CD4-positive, alpha-beta memory T cell (primary cell): ENCODE measurements at regions not wholly inside any gene's neighbourhood (a gene's known extent, or its start where the extent isn't known, plus 50 kb on each side); places are given as distances from the start of the nearest gene placed in this dataset.

Experiments
- CTCF ChIA-PET: fragments of 350-600 bp; sonication (Branson Sonifier 250); formaldehyde crosslinking; loops from one replicate; lab custom pipeline; 2021; ENCODE audit warnings: inconsistent platforms; ENCODE audit not compliant: partially characterized antibody; lab: Charles Lee
- POLR2A ChIA-PET: fragments of 350-600 bp; sonication (Branson Sonifier 250); formaldehyde crosslinking; loops from one replicate; lab custom pipeline; 2021; ENCODE audit not compliant: partially characterized antibody; lab: Charles Lee
- DNase-seq, 5 donors: peaks; one replicate each; pipeline versions ENCODE4 v3.0.0 to v3.0.0-alpha.2; 2020 to 2022; ENCODE audit warnings: mixed read lengths in 1 of 5
- H3K27ac ChIP-seq: one replicate; pipeline ENCODE4 v1.7.0; 2013; ENCODE audit warnings: low read depth, low read length
- H3K27me3 ChIP-seq: 2 replicates; pipeline ENCODE4 v1.7.0; 2013; ENCODE audit warnings: mild to moderate bottlenecking, low read length, moderate library complexity; ENCODE audit not compliant: insufficient read depth
- H3K36me3 ChIP-seq: 2 replicates; pipeline ENCODE4 v1.7.0; 2013; ENCODE audit warnings: mild to moderate bottlenecking, low read length, moderate library complexity; ENCODE audit not compliant: insufficient read depth
- H3K4me1 ChIP-seq: 2 replicates; pipeline ENCODE4 v1.7.0; 2013; ENCODE audit warnings: mild to moderate bottlenecking, low read length, moderate library complexity; ENCODE audit not compliant: insufficient read depth
- H3K4me3 ChIP-seq, 2 donors: one replicate each; pipeline ENCODE4 v1.7.0; 2013; ENCODE audit warnings: low read length in 2 of 2, mild to moderate bottlenecking in 1 of 2
- H3K9me3 ChIP-seq, 2 donors: one replicate each; pipeline ENCODE4 v1.7.0; 2013; ENCODE audit warnings: low read length in 2 of 2, control low read depth in 1 of 2; ENCODE audit not compliant: control insufficient read depth in 1 of 2
- H3K27ac Mint-ChIP-seq, 7 donors: one replicate each; pipeline ENCODE4 v1.8.0; 2020 to 2021; ENCODE audit warnings: mixed read lengths in 7 of 7, mild to moderate bottlenecking in 6 of 7, inconsistent platforms in 3 of 7, moderate library complexity in 3 of 7
- H3K27me3 Mint-ChIP-seq, 2 donors: one replicate each; pipeline ENCODE4 v1.8.0; 2020 to 2021; ENCODE audit warnings: mixed read lengths in 2 of 2
- H3K36me3 Mint-ChIP-seq, 2 donors: one replicate each; pipeline ENCODE4 v1.8.0; 2020 to 2021; ENCODE audit warnings: mixed read lengths in 2 of 2, inconsistent platforms in 1 of 2, mild to moderate bottlenecking in 1 of 2
- H3K4me1 Mint-ChIP-seq, 4 donors: one replicate each; pipeline ENCODE4 v1.8.0; 2020 to 2021; ENCODE audit warnings: mixed read lengths in 4 of 4, mild to moderate bottlenecking in 1 of 4
- H3K4me3 Mint-ChIP-seq, 8 donors: one replicate each; pipeline ENCODE4 v1.8.0; 2020 to 2021; ENCODE audit warnings: mixed read lengths in 8 of 8, mild to moderate bottlenecking in 7 of 8, moderate library complexity in 6 of 8, inconsistent platforms in 3 of 8
- H3K9me3 Mint-ChIP-seq, 8 donors: one replicate each; pipeline ENCODE4 v1.8.0; 2020 to 2021; ENCODE audit warnings: mixed read lengths in 8 of 8, mild to moderate bottlenecking in 5 of 8, inconsistent platforms in 3 of 8, moderate library complexity in 1 of 8
- intact Hi-C: fragments of 100-400 bp; cut with micrococcal nuclease; formaldehyde crosslinking; loops from one replicate; pipeline ENCODE4 v1.15.1; 2023

DNA sequence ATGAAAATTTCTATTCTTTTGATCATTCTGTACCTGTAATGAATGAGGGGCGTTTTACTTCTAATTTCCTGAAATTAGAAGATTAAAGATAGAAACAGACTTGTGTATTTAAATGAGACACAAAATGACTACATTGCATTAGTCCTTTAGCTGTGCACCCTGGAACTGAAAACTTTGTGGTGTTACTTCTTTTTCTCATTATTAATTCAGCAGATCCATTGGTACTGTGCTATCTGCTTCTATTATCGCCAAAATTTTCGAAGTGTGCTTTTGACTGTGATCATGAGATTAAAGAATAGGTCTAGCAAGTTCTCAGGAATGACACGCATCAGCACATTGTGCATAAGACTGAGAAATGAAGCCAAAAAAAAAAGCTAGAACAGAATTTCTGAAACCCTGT lies 1938.9 kb upstream of the TENM3 start:
- POLR2A ChIA-PET = no interaction called here
- no peak for DNase-seq
- no peak overlapping the region for H3K4me3 Mint-ChIP-seq
- no peaks in the 10 kb centered on the region for H3K27me3 ChIP-seq
- H3K4me3 ChIP-seq = no peak overlapping the region
- H3K36me3 Mint-ChIP-seq = no peaks in the 10 kb centered on the region
- no peak overlapping the region for H3K27ac Mint-ChIP-seq
- no peaks in the 10 kb centered on the region for H3K4me1 ChIP-seq
- H3K9me3 ChIP-seq = no peaks in the 10 kb centered on the region
- H3K27me3 Mint-ChIP-seq = no peaks in the 10 kb centered on the region
- H3K36me3 ChIP-seq = no peaks in the 10 kb centered on the region
- intact Hi-C loops = no loop called here
- no peaks in the 10 kb centered on the region for H3K4me1 Mint-ChIP-seq
- H3K27ac ChIP-seq = no peak overlapping the region
- peaks cover 3 to 24% (median 10%) of the 10 kb centered on the region in 8 donors for H3K9me3 Mint-ChIP-seq
- CTCF ChIA-PET = no interaction called here

GRCh38 chr4:180310616-180311015 lies 1932.6 kb upstream of the TENM3 start:
- no peak for DNase-seq
- no peak overlapping the region for H3K4me3 Mint-ChIP-seq
- no peaks in the 10 kb centered on the region for H3K27me3 Mint-ChIP-seq
- H3K9me3 Mint-ChIP-seq = peaks cover 3 to 23% (median 10%) of the 10 kb centered on the region in 8 donors
- H3K9me3 ChIP-seq = no peaks in the 10 kb centered on the region
- H3K27ac ChIP-seq = no peak overlapping the region
- H3K27ac Mint-ChIP-seq = no peak overlapping the region
- no peaks in the 10 kb centered on the region for H3K36me3 Mint-ChIP-seq
- no peaks in the 10 kb centered on the region for H3K27me3 ChIP-seq
- POLR2A ChIA-PET = no interaction called here
- H3K4me1 ChIP-seq = no peaks in the 10 kb centered on the region
- CTCF ChIA-PET = no interaction called here
- no peak overlapping the region for H3K4me3 ChIP-seq
- intact Hi-C loops = no loop called here
- no peaks in the 10 kb centered on the region for H3K36me3 ChIP-seq
- no peaks in the 10 kb centered on the region for H3K4me1 Mint-ChIP-seq

- no peaks in the 10 kb centered on the region for H3K4me1 Mint-ChIP-seq
- no peak for DNase-seq
Observed at GRCh38 chr4:180314972-180315371, 1928.2 kb upstream of the TENM3 start.

GRCh38 chr4:180330521-180330920 lies 1912.7 kb upstream of the TENM3 start:
- Histone ChIP-seq H3K9me3 (no peaks in the 10 kb centered on the region), H3K27ac (no peak overlapping the region), H3K4me3 (no peak overlapping the region), H3K27me3 (no peaks in the 10 kb centered on the region), H3K4me1 (no peaks in the 10 kb centered on the region), H3K36me3 (no peaks in the 10 kb centered on the region)
- no peak overlapping the region for H3K27ac Mint-ChIP-seq
- H3K9me3 Mint-ChIP-seq = peaks cover 0 to 12% (median 4%) of the 10 kb centered on the region in 8 donors
- intact Hi-C loops = no loop called here
- DNase-seq = no peak
- no peaks in the 10 kb centered on the region for H3K27me3 Mint-ChIP-seq
- H3K36me3 Mint-ChIP-seq = no peaks in the 10 kb centered on the region
- ChIA-PET CTCF (no interaction called here), POLR2A (no interaction called here)
- no peak overlapping the region for H3K4me3 Mint-ChIP-seq
- no peaks in the 10 kb centered on the region for H3K4me1 Mint-ChIP-seq

More at GRCh38 chr4:180314972-180315371, 1928.2 kb upstream of the TENM3 start:
- peaks cover 0 to 16% (median 7%) of the 10 kb centered on the region in 8 donors for H3K9me3 Mint-ChIP-seq
- intact Hi-C loops = no loop called here
- Histone ChIP-seq H3K4me1 (no peaks in the 10 kb centered on the region), H3K27me3 (no peaks in the 10 kb centered on the region), H3K9me3 (no peaks in the 10 kb centered on the region), H3K27ac (no peak overlapping the region), H3K4me3 (no peak overlapping the region), H3K36me3 (no peaks in the 10 kb centered on the region)
- CTCF ChIA-PET = no interaction called here
- H3K36me3 Mint-ChIP-seq = no peaks in the 10 kb centered on the region
- no peak overlapping the region for H3K4me3 Mint-ChIP-seq
- no peaks in the 10 kb centered on the region for H3K27me3 Mint-ChIP-seq
- POLR2A ChIA-PET = no interaction called here
- H3K27ac Mint-ChIP-seq = no peak overlapping the region

GRCh38 chr4:180333162-180333561 lies 1910.0 kb upstream of the TENM3 start:
- ChIA-PET POLR2A (no interaction called here), CTCF (no interaction called here)
- Mint-ChIP-seq H3K27ac (no peak overlapping the region), H3K27me3 (no peaks in the 10 kb centered on the region), H3K9me3 (peaks cover 0 to 15% (median 4%) of the 10 kb centered on the region in 8 donors), H3K4me3 (no peak overlapping the region), H3K36me3 (no peaks in the 10 kb centered on the region), H3K4me1 (no peaks in the 10 kb centered on the region)
- no peak for DNase-seq
- Histone ChIP-seq H3K27me3 (no peaks in the 10 kb centered on the region), H3K4me1 (no peaks in the 10 kb centered on the region), H3K9me3 (no peaks in the 10 kb centered on the region), H3K36me3 (no peaks in the 10 kb centered on the region), H3K4me3 (no peak overlapping the region), H3K27ac (no peak overlapping the region)
- intact Hi-C loops = no loop called here

DNA sequence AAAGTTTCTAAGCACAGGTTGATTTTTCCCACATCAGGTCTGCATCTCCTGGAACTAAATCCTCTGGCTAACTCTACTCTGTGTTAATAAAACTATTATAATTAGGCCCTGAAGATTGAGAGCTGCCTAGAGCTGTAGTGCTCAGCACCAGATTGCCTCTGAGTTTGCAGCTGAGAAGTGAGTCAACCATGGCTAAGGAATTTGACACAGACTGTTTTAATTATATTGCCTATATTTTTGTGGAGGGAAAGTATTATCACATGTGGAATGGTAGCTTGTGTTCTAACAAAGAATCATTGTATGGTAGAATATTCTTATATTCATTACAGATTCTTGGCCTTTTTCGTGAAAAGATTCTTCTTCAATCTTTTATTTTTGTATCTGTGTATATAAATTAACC lies 1907.6 kb upstream of the TENM3 start:
- no peaks in the 10 kb centered on the region for H3K4me1 Mint-ChIP-seq
- no peaks in the 10 kb centered on the region for H3K9me3 ChIP-seq
- no peaks in the 10 kb centered on the region for H3K27me3 ChIP-seq
- no peak overlapping the region for H3K4me3 Mint-ChIP-seq
- no peaks in the 10 kb centered on the region for H3K4me1 ChIP-seq
- H3K27ac ChIP-seq = no peak overlapping the region
- H3K36me3 Mint-ChIP-seq = no peaks in the 10 kb centered on the region
- ChIA-PET CTCF (interaction anchor here (1.0 kb wide), 1 partner anchor 51 kb away, joined by 3 read pairs; no protein-coding TSS in a partner anchor), POLR2A (no interaction called here)
- H3K27me3 Mint-ChIP-seq = no peaks in the 10 kb centered on the region
- no peak overlapping the region for H3K4me3 ChIP-seq
- H3K27ac Mint-ChIP-seq = no peak overlapping the region
- intact Hi-C loops = no loop called here
- H3K9me3 Mint-ChIP-seq = peaks cover 0 to 13% (median 4%) of the 10 kb centered on the region in 8 donors
- no peaks in the 10 kb centered on the region for H3K36me3 ChIP-seq
- no peak for DNase-seq

GRCh38 chr4:180336494-180337090 lies 1906.6 kb upstream of the TENM3 start:
- no peaks in the 10 kb centered on the region for H3K27me3 Mint-ChIP-seq
- H3K4me1 ChIP-seq = no peaks in the 10 kb centered on the region
- intact Hi-C loops = no loop called here
- H3K27ac Mint-ChIP-seq = no peak overlapping the region
- peaks cover 0 to 11% (median 5%) of the 10 kb centered on the region in 8 donors for H3K9me3 Mint-ChIP-seq
- no peak for DNase-seq
- H3K4me3 Mint-ChIP-seq = no peak overlapping the region
- no peaks in the 10 kb centered on the region for H3K36me3 ChIP-seq
- POLR2A ChIA-PET = no interaction called here
- H3K4me1 Mint-ChIP-seq = no peaks in the 10 kb centered on the region
- no peak overlapping the region for H3K27ac ChIP-seq
- no peak overlapping the region for H3K4me3 ChIP-seq
- CTCF ChIA-PET = interaction anchor here (1.0 kb wide), 1 partner anchor 52 kb away, joined by 3 read pairs; no protein-coding TSS in a partner anchor
- no peaks in the 10 kb centered on the region for H3K36me3 Mint-ChIP-seq
- H3K9me3 ChIP-seq = no peaks in the 10 kb centered on the region
- H3K27me3 ChIP-seq = no peaks in the 10 kb centered on the region
